ENCODE measurements at regions not wholly inside any gene's neighbourhood (a gene's known extent, or its start where the extent isn't known, plus 50 kb on each side); places are given as distances from the start of the nearest gene placed in this dataset.

GRCh38 chr5:68365889-68366288 is 150.3 kb downstream of the PIK3R1 start:
- no peak for ATAC-seq
- TF ChIP-seq ESRRG (CRISPR knock-in tag; IDR thresholded peaks at IDR 0.05) = no peak
- no peak for TF ChIP-seq POU6F1 (CRISPR knock-in tag; IDR thresholded peaks at IDR 0.05; ENCODE audit: borderline replicate concordance, low read depth)
- TF ChIP-seq GLIS3 (CRISPR knock-in tag; IDR thresholded peaks at IDR 0.05) = no peak
- no peak for TF ChIP-seq TSHZ2 (CRISPR knock-in tag; IDR thresholded peaks at IDR 0.05)
- no peak for TF ChIP-seq RARB (CRISPR knock-in tag; IDR thresholded peaks at IDR 0.05)
- no peak for TF ChIP-seq ISL1 (CRISPR knock-in tag; IDR thresholded peaks at IDR 0.05)
- no peak for TF ChIP-seq ZFP30 (CRISPR knock-in tag; IDR thresholded peaks at IDR 0.05)
- TF ChIP-seq TCF4 (CRISPR knock-in tag; IDR thresholded peaks at IDR 0.05; ENCODE audit: borderline replicate concordance) = no peak
- TF ChIP-seq ZNF565 (CRISPR knock-in tag; conservative IDR thresholded peaks at IDR 0.05; ENCODE audit: low read depth) = no peak
- TF ChIP-seq SNAI2 (CRISPR knock-in tag; IDR thresholded peaks at IDR 0.05) = no peak
- no peak for TF ChIP-seq ZNF70 (CRISPR knock-in tag; IDR thresholded peaks at IDR 0.05)
- TF ChIP-seq PATZ1 (CRISPR knock-in tag; IDR thresholded peaks at IDR 0.05; ENCODE audit: borderline replicate concordance) = no peak
- TF ChIP-seq ZFP3 (CRISPR knock-in tag; IDR thresholded peaks at IDR 0.05) = no peak
- TF ChIP-seq TOX (CRISPR knock-in tag; IDR thresholded peaks at IDR 0.05; ENCODE audit: borderline replicate concordance) = no peak
- no peak for TF ChIP-seq CREB5 (CRISPR knock-in tag; IDR thresholded peaks at IDR 0.05; ENCODE audit: low read depth)
- no peak for TF ChIP-seq CSRNP3 (CRISPR knock-in tag; IDR thresholded peaks at IDR 0.05)
- TF ChIP-seq PPARA (CRISPR knock-in tag; IDR thresholded peaks at IDR 0.05; ENCODE audit: borderline replicate concordance) = no peak
- no peak for TF ChIP-seq BACH2 (CRISPR knock-in tag; IDR thresholded peaks at IDR 0.05; ENCODE audit: borderline replicate concordance)
- no peak for TF ChIP-seq CSDC2 (CRISPR knock-in tag; IDR thresholded peaks at IDR 0.05)

- ATAC-seq = no peak
- TF ChIP-seq ISL1 (CRISPR knock-in tag; IDR thresholded peaks at IDR 0.05) (no peak), RARB (CRISPR knock-in tag; IDR thresholded peaks at IDR 0.05) (no peak), OSR1 (CRISPR knock-in tag; IDR thresholded peaks at IDR 0.05) (no peak), ESRRG (CRISPR knock-in tag; IDR thresholded peaks at IDR 0.05) (no peak), TCF4 (CRISPR knock-in tag; IDR thresholded peaks at IDR 0.05; ENCODE audit: borderline replicate concordance) (no peak), CREB5 (CRISPR knock-in tag; IDR thresholded peaks at IDR 0.05; ENCODE audit: low read depth) (no peak), TSHZ2 (CRISPR knock-in tag; IDR thresholded peaks at IDR 0.05) (no peak)
Observed at GRCh38 chr5:68367287-68367686, 151.7 kb downstream of the PIK3R1 start.

Measured in SK-N-SH treated with all-trans-retinoic acid at 6 μM for 48 hours (cell line).